ENCODE measurements at regions not wholly inside any gene's neighbourhood (a gene's known extent, or its start where the extent isn't known, plus 50 kb on each side); places are given as distances from the start of the nearest gene placed in this dataset.

DNA sequence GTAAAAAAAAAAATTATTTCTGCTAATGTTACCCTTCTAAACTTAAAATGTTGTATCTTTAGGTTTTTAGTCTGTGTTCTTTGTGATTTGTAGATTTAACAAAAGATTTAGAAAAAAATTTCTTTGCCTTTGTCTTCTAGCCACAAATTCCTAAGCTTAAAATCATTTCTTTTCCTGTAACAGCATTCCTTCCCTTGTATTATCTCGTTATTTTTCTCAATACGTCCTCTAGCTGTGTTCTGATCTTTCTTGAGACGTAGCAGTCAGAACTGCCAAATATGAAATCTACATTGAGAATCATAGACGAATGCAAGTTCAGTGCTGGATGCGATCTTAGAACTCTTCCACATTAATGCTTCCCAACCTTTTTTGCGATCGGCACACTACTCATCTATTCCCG, 283.1 kb downstream of the UTRN start:
- CTCF ChIA-PET (ENCODE audit: partially characterized antibody): interaction anchor here (1.8 kb wide), 1 partner anchor 10 kb away, joined by 5 read pairs; no protein-coding TSS in a partner anchor
- FAIRE-seq: no peak

More for the DNA sequence above, 283.1 kb downstream of the UTRN start:
- Histone ChIP-seq H2AK5ac (ENCODE audit: low read depth, low read length) (no peak overlapping the region), H4K20me1 (replicated peaks in 1 of 2; ENCODE audit: control insufficient read depth in 1 of 2, insufficient read depth in 2 of 2, low read length in 2 of 2) (no peaks in the 10 kb centered on the region), H3K9me3 (ENCODE audit: insufficient read depth in 2 of 2, low read depth in 1 of 2, low read length in 1 of 2) (no peaks in the 10 kb centered on the region), H4K91ac (replicated peaks; ENCODE audit: insufficient read length, low read length) (no peak overlapping the region), H3K79me2 (ENCODE audit: control insufficient read depth in 1 of 2, insufficient read depth in 2 of 2, low read length in 2 of 2) (no peaks in the 10 kb centered on the region), H3K27me3 (replicated peaks in 1 of 4; ENCODE audit: control insufficient read depth in 3 of 4, extremely low read depth in 1 of 4, insufficient read depth in 3 of 4, low read length in 3 of 4) (no peaks in the 10 kb centered on the region), H3K4me3 (ENCODE audit: extremely low read depth in 1 of 4, insufficient read depth in 2 of 4, low read depth in 3 of 4, low read length in 4 of 4) (no peak overlapping the region), H3K18ac (ENCODE audit: extremely low read depth, low read length) (no peak overlapping the region), H4K8ac (ENCODE audit: extremely low read depth, insufficient read depth, low read length) (no peak overlapping the region), H3K27ac (ENCODE audit: low read depth, low read length) (no peak overlapping the region), H4K5ac (ENCODE audit: insufficient read length, low read depth, low read length) (no peak overlapping the region), H2AFZ (ENCODE audit: low read length) (no peak overlapping the region), H3K79me1 (ENCODE audit: low read depth, low read length) (no peaks in the 10 kb centered on the region), H2BK15ac (ENCODE audit: low read length) (no peak overlapping the region), H2BK5ac (ENCODE audit: low read depth, low read length) (no peak overlapping the region), H3K14ac (ENCODE audit: insufficient read length) (no peak overlapping the region), H3K23ac (ENCODE audit: insufficient read length) (no peak overlapping the region), H3K4me2 (ENCODE audit: insufficient read depth in 1 of 2, low read depth in 2 of 2, low read length in 2 of 2) (no peak overlapping the region), H2BK12ac (ENCODE audit: low read depth, low read length) (no peak overlapping the region), H3K4ac (replicated peaks; ENCODE audit: insufficient read length, low read depth, low read length) (no peak overlapping the region), H3K9ac (replicated peaks in 1 of 4; ENCODE audit: extremely low read depth in 1 of 4, low read depth in 3 of 4, low read length in 3 of 4) (no peak overlapping the region), H2BK120ac (replicated peaks; ENCODE audit: low read depth, low read length) (no peak overlapping the region), H3K36me3 (ENCODE audit: control insufficient read depth in 2 of 4, insufficient read depth in 4 of 4, low read length in 3 of 4) (no peaks in the 10 kb centered on the region), H3K56ac (replicated peaks; ENCODE audit: insufficient read length, low read depth, low read length) (no peak overlapping the region), H3K4me1 (replicated peaks in 1 of 4; ENCODE audit: control insufficient read depth in 3 of 4, insufficient read depth in 4 of 4, low read length in 3 of 4) (no peaks in the 10 kb centered on the region), H3K23me2 (ENCODE audit: low read depth, low read length) (no peaks in the 10 kb centered on the region; the same call in 1 of the 2 replicates), H2BK20ac (ENCODE audit: low read length) (no peak overlapping the region)
- 90% methylated on average over 8 of the region's 8 CpGs; no CpG with 5 or more reads in 1 of the 2 experiments for WGBS, 2 experiments (ENCODE audit: extremely low coverage in 1 of 2, insufficient coverage in 1 of 2, insufficient read length in 1 of 2, insufficient replicate concordance in 2 of 2, low coverage in 1 of 2, low lambda C conversion rate in 2 of 2, missing lambda C conversion rate in 1 of 2)
- DNase-seq (ENCODE audit: low read depth in 1 of 2, low spot score in 2 of 2): no peak
- TF ChIP-seq MAFK (IDR thresholded peaks at IDR 0.05; ENCODE audit: low read depth, low read length): no peak
- no peak for TF ChIP-seq CREB1 (IDR thresholded peaks at IDR 0.05)
- no peak for TF ChIP-seq BRCA1 (IDR thresholded peaks at IDR 0.05; ENCODE audit: low read depth, low read length)
- TF ChIP-seq ZNF274 (IDR thresholded peaks at IDR 0.05; ENCODE audit: borderline replicate concordance, extremely low read depth, low read length): no peak
- no peak for TF ChIP-seq CBX5 (IDR thresholded peaks at IDR 0.05; ENCODE audit: low read depth, low read length)
- no peak for TF ChIP-seq SIX5 (IDR thresholded peaks at IDR 0.05; ENCODE audit: low read depth, low read length)
- no peak for TF ChIP-seq CTBP2 (IDR thresholded peaks at IDR 0.05; ENCODE audit: borderline replicate concordance, insufficient read depth, insufficient read length, low read length)
- TF ChIP-seq TCF12 (IDR thresholded peaks at IDR 0.05; ENCODE audit: low read depth, low read length): no peak
- TF ChIP-seq, protein P1, sequence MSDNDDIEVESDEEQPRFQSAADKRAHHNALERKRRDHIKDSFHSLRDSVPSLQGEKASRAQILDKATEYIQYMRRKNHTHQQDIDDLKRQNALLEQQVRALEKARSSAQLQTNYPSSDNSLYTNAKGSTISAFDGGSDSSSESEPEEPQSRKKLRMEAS (IDR thresholded peaks at IDR 0.05): no peak
- no peak for TF ChIP-seq KDM5A (IDR thresholded peaks at IDR 0.05; ENCODE audit: low read length)
- no peak for TF ChIP-seq HDAC2 (IDR thresholded peaks at IDR 0.05; ENCODE audit: borderline replicate concordance in 1 of 2, low read depth in 2 of 2, low read length in 2 of 2)
- no peak for TF ChIP-seq NRF1 (IDR thresholded peaks at IDR 0.05; ENCODE audit: low read depth, low read length)
- TF ChIP-seq JUND (IDR thresholded peaks at IDR 0.05; ENCODE audit: low read length): no peak
- POLR2A ChIA-PET (ENCODE audit: partially characterized antibody): no interaction called here

Measured in H1 (cell line).